Osteocyte (in vitro differentiated cells): ENCODE measurements at regions not wholly inside any gene's neighbourhood (a gene's known extent, or its start where the extent isn't known, plus 50 kb on each side); places are given as distances from the start of the nearest gene placed in this dataset.

Experiments
- DNase-seq: peaks from one replicate; pipeline ENCODE4 v3.0.0; 2021; ENCODE audit warnings: mixed read lengths; ENCODE audit not compliant: unreplicated experiment; ENCODE audit errors: extremely low spot score
- H3K27ac Mint-ChIP-seq: one replicate; pipeline ENCODE4 v1.8.0; 2021; ENCODE audit warnings: mild to moderate bottlenecking, mixed read lengths; ENCODE audit not compliant: unreplicated experiment
- H3K27me3 Mint-ChIP-seq: one replicate; pipeline ENCODE4 v1.8.0; 2021; ENCODE audit warnings: mixed read lengths; ENCODE audit not compliant: unreplicated experiment
- H3K36me3 Mint-ChIP-seq: one replicate; pipeline ENCODE4 v1.8.0; 2021; ENCODE audit warnings: mixed read lengths; ENCODE audit not compliant: unreplicated experiment
- H3K4me1 Mint-ChIP-seq: one replicate; pipeline ENCODE4 v1.8.0; 2021; ENCODE audit warnings: mixed read lengths; ENCODE audit not compliant: unreplicated experiment
- H3K4me3 Mint-ChIP-seq: one replicate; pipeline ENCODE4 v1.8.0; 2021; ENCODE audit warnings: mild to moderate bottlenecking, moderate library complexity, mixed read lengths; ENCODE audit not compliant: unreplicated experiment
- H3K9me3 Mint-ChIP-seq: one replicate; pipeline ENCODE4 v1.8.0; 2021; ENCODE audit warnings: mixed read lengths; ENCODE audit not compliant: unreplicated experiment
- TF ChIP-seq, protein P1 (sequence below): fragments of 200-600 bp; sonication (generic); IDR thresholded peaks from 2 replicates; pipeline ENCODE4 v1.5.0; 2021; ENCODE audit warnings: antibody characterized with exemption, mild to moderate bottlenecking, moderate library complexity

- H3K4me1 Mint-ChIP-seq = no peaks in the 10 kb centered on the region
- H3K4me3 Mint-ChIP-seq = no peak overlapping the region
- H3K9me3 Mint-ChIP-seq = peaks cover 17% of the 10 kb centered on the region
- no peaks in the 10 kb centered on the region for H3K27me3 Mint-ChIP-seq
- peak; percentile 34 for DNase-seq
- TF ChIP-seq, protein P1, sequence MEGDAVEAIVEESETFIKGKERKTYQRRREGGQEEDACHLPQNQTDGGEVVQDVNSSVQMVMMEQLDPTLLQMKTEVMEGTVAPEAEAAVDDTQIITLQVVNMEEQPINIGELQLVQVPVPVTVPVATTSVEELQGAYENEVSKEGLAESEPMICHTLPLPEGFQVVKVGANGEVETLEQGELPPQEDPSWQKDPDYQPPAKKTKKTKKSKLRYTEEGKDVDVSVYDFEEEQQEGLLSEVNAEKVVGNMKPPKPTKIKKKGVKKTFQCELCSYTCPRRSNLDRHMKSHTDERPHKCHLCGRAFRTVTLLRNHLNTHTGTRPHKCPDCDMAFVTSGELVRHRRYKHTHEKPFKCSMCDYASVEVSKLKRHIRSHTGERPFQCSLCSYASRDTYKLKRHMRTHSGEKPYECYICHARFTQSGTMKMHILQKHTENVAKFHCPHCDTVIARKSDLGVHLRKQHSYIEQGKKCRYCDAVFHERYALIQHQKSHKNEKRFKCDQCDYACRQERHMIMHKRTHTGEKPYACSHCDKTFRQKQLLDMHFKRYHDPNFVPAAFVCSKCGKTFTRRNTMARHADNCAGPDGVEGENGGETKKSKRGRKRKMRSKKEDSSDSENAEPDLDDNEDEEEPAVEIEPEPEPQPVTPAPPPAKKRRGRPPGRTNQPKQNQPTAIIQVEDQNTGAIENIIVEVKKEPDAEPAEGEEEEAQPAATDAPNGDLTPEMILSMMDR = no peak
- H3K36me3 Mint-ChIP-seq = no peaks in the 10 kb centered on the region
- no peak overlapping the region for H3K27ac Mint-ChIP-seq
Observed at GRCh38 chr1:29383746-29384371, 147.5 kb downstream of the PTPRU start.

GRCh38 chr1:29382851-29383745 lies 146.8 kb downstream of the PTPRU start:
- DNase-seq = peak; percentile 69
- H3K4me3 Mint-ChIP-seq = no peak overlapping the region
- peaks cover 25% of the 10 kb centered on the region for H3K9me3 Mint-ChIP-seq
- H3K36me3 Mint-ChIP-seq = no peaks in the 10 kb centered on the region
- H3K27ac Mint-ChIP-seq = no peak overlapping the region
- no peaks in the 10 kb centered on the region for H3K4me1 Mint-ChIP-seq
- H3K27me3 Mint-ChIP-seq = no peaks in the 10 kb centered on the region
- TF ChIP-seq, protein P1 = no peak

DNA sequence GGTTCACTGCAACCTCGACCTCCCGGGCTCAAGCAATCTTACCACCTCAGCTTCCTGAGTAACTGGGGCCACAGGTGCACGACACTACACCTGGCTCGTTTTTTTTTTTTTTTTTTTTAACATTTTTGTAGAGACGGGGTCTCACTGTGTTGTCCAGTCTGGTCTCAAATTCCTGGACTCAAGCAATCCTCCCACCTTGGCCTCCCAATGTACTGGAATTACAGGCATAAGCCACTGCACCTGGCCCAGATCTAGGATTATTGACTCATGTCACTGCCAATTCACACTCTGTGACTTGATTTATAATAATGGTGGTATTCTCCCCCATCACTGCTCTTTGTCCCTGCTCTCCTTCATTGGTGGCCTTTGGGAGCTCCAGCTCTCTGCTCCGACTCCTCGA lies 145.1 kb downstream of the PTPRU start:
- Mint-ChIP-seq H3K9me3 (peaks cover 32% of the 10 kb centered on the region), H3K4me1 (no peaks in the 10 kb centered on the region)
- peak; percentile 57 for DNase-seq

GRCh38 chr1:29380532-29380931 lies 144.2 kb downstream of the PTPRU start:
- DNase-seq = no peak
- Mint-ChIP-seq H3K27me3 (peaks cover 1% of the 10 kb centered on the region), H3K27ac (no peak overlapping the region), H3K9me3 (peaks cover 33% of the 10 kb centered on the region), H3K4me1 (no peaks in the 10 kb centered on the region), H3K4me3 (no peak overlapping the region), H3K36me3 (no peaks in the 10 kb centered on the region)
- TF ChIP-seq, protein P1 = no peak

More for the DNA sequence above, 145.1 kb downstream of the PTPRU start:
- H3K27me3 Mint-ChIP-seq = no peaks in the 10 kb centered on the region
- H3K4me3 Mint-ChIP-seq = no peak overlapping the region
- no peaks in the 10 kb centered on the region for H3K36me3 Mint-ChIP-seq
- H3K27ac Mint-ChIP-seq = no peak overlapping the region
- TF ChIP-seq, protein P1 = no peak

GRCh38 chr1:29379443-29380073 lies 143.2 kb downstream of the PTPRU start:
- peak; percentile 30 for DNase-seq
- no peak overlapping the region for H3K27ac Mint-ChIP-seq
- peaks cover 33% of the 10 kb centered on the region for H3K9me3 Mint-ChIP-seq
- H3K27me3 Mint-ChIP-seq = peaks cover 5% of the 10 kb centered on the region
- TF ChIP-seq, protein P1 = peak; percentile 39
- H3K4me1 Mint-ChIP-seq = no peaks in the 10 kb centered on the region
- no peaks in the 10 kb centered on the region for H3K36me3 Mint-ChIP-seq
- H3K4me3 Mint-ChIP-seq = no peak overlapping the region
